KMS-11 (cell line): ENCODE measurements at regions not wholly inside any gene's neighbourhood (a gene's known extent, or its start where the extent isn't known, plus 50 kb on each side); places are given as distances from the start of the nearest gene placed in this dataset.

ENCODE experiments used
- H2AFZ ChIP-seq: fragments of 200-600 bp; sonication (generic); 2 replicates; pipeline ENCODE4 v1.6.1; 2016; ENCODE audit warnings: antibody characterized with exemption, mixed run types, low read depth
- H3K27ac ChIP-seq: fragments of 200-600 bp; sonication (generic); 2 replicates; pipeline ENCODE4 v1.6.1; 2016; ENCODE audit warnings: mild to moderate bottlenecking, mixed run types
- H3K27me3 ChIP-seq: fragments of 200-600 bp; sonication (generic); 2 replicates; pipeline ENCODE4 v1.6.1; 2017; ENCODE audit warnings: mild to moderate bottlenecking, low read depth, mixed run types, moderate library complexity; ENCODE audit not compliant: insufficient read depth
- H3K36me3 ChIP-seq: fragments of 200-600 bp; sonication (generic); 2 replicates; pipeline ENCODE4 v1.6.1; 2017; ENCODE audit warnings: mild to moderate bottlenecking, mixed run types; ENCODE audit not compliant: insufficient read depth
- H3K4me1 ChIP-seq: fragments of 200-600 bp; sonication (generic); 2 replicates; pipeline ENCODE4 v1.6.1; 2016; ENCODE audit warnings: mild to moderate bottlenecking, low read depth, mixed run types; ENCODE audit not compliant: poor library complexity, severe bottlenecking
- H3K4me2 ChIP-seq: fragments of 200-600 bp; sonication (generic); 2 replicates; pipeline ENCODE4 v1.7.0; 2016; ENCODE audit warnings: mild to moderate bottlenecking, mixed run types
- H3K4me3 ChIP-seq: fragments of 200-600 bp; sonication (generic); IDR thresholded peaks from 2 replicates; pipeline ENCODE4 v1.6.1; 2017; ENCODE audit warnings: low read depth, low read length, mixed read lengths; ENCODE audit not compliant: insufficient read depth
- H3K79me2 ChIP-seq: fragments of 200-600 bp; sonication (generic); 2 replicates; pipeline ENCODE4 v1.6.1; 2016; ENCODE audit warnings: low read depth, mixed run types; ENCODE audit not compliant: insufficient read depth
- H3K9ac ChIP-seq: fragments of 200-600 bp; sonication (generic); 2 replicates; pipeline ENCODE4 v1.6.1; 2016; ENCODE audit warnings: mild to moderate bottlenecking, mixed run types
- H4K20me1 ChIP-seq: fragments of 200-600 bp; sonication (generic); 2 replicates; pipeline ENCODE4 v1.6.1; 2016; ENCODE audit warnings: mild to moderate bottlenecking, mixed run types; ENCODE audit not compliant: insufficient read depth
- CTCF ChIP-seq: fragments of 200-600 bp; sonication (generic); conservative IDR thresholded peaks from 2 replicates; pipeline ENCODE4 v1.6.1; 2017; ENCODE audit warnings: low read depth, mild to moderate bottlenecking, antibody characterized with exemption, low read length, moderate library complexity, mixed read lengths

GRCh38 chr12:42996869-42997431 is 407.4 kb upstream of the PRICKLE1 start:
- TF ChIP-seq CTCF, result no peak
- Histone ChIP-seq H3K9ac (no peak overlapping the region), H3K4me1 (no peaks in the 10 kb centered on the region), H3K27me3 (no peaks in the 10 kb centered on the region), H3K79me2 (no peaks in the 10 kb centered on the region), H4K20me1 (no peaks in the 10 kb centered on the region), H3K4me2 (no peak overlapping the region), H3K4me3 (no peak overlapping the region), H2AFZ (no peak overlapping the region), H3K27ac (no peak overlapping the region), H3K36me3 (no peaks in the 10 kb centered on the region)

GRCh38 chr12:42992826-42993225 is 403.3 kb upstream of the PRICKLE1 start:
- Histone ChIP-seq H3K9ac (no peak overlapping the region), H4K20me1 (no peaks in the 10 kb centered on the region), H3K79me2 (no peaks in the 10 kb centered on the region), H3K4me3 (no peak overlapping the region), H3K36me3 (no peaks in the 10 kb centered on the region), H3K27me3 (no peaks in the 10 kb centered on the region), H3K27ac (no peak overlapping the region), H3K4me2 (no peak overlapping the region), H2AFZ (no peak overlapping the region), H3K4me1 (no peaks in the 10 kb centered on the region)
- TF ChIP-seq CTCF, result no peak

- Histone ChIP-seq H3K79me2 (no peaks in the 10 kb centered on the region), H3K36me3 (no peaks in the 10 kb centered on the region), H3K4me2 (no peak overlapping the region), H4K20me1 (no peaks in the 10 kb centered on the region), H3K27me3 (no peaks in the 10 kb centered on the region), H3K9ac (no peak overlapping the region), H3K4me1 (no peaks in the 10 kb centered on the region), H3K4me3 (no peak overlapping the region), H3K27ac (no peak overlapping the region), H2AFZ (no peak overlapping the region)
- TF ChIP-seq CTCF, result no peak
Observed at GRCh38 chr12:42990387-42990786, 400.8 kb upstream of the PRICKLE1 start.

GRCh38 chr12:42987216-42987650 is 397.7 kb upstream of the PRICKLE1 start:
- Histone ChIP-seq H4K20me1 (no peaks in the 10 kb centered on the region), H3K4me3 (no peak overlapping the region), H3K4me1 (no peaks in the 10 kb centered on the region), H3K27ac (no peak overlapping the region), H3K79me2 (no peaks in the 10 kb centered on the region), H3K36me3 (no peaks in the 10 kb centered on the region), H3K27me3 (no peaks in the 10 kb centered on the region), H3K4me2 (no peak overlapping the region), H3K9ac (no peak overlapping the region), H2AFZ (no peak overlapping the region)
- TF ChIP-seq CTCF, result no peak

- Histone ChIP-seq H3K79me2 (no peaks in the 10 kb centered on the region), H3K36me3 (no peaks in the 10 kb centered on the region), H3K9ac (no peak overlapping the region), H3K4me1 (no peaks in the 10 kb centered on the region), H3K4me3 (no peak overlapping the region), H3K27ac (no peak overlapping the region), H4K20me1 (no peaks in the 10 kb centered on the region), H3K27me3 (no peaks in the 10 kb centered on the region), H2AFZ (no peak overlapping the region), H3K4me2 (no peak overlapping the region)
- TF ChIP-seq CTCF, result no peak
Observed at GRCh38 chr12:42985506-42985905, 396.0 kb upstream of the PRICKLE1 start.
